HG03045 (cell line): ENCODE measurements at regions not wholly inside any gene's neighbourhood (a gene's known extent, or its start where the extent isn't known, plus 50 kb on each side); places are given as distances from the start of the nearest gene placed in this dataset.

Source experiments
- ATAC-seq: cut with Tn5 transposase; IDR thresholded peaks from one replicate; pipeline ENCODE4 v1.9.1; 2021; ENCODE audit warnings: mild to moderate bottlenecking, moderate library complexity; ENCODE audit not compliant: unreplicated experiment

GRCh38 chr22:49323751-49324415 is 503.8 kb downstream of the BRD1 start:
- ATAC-seq, result no peak

- ATAC-seq, result no peak
Measured at GRCh38 chr22:49322861-49323622, 504.6 kb downstream of the BRD1 start.

GRCh38 chr22:49322231-49322630 is 505.4 kb downstream of the BRD1 start:
- no peak for ATAC-seq

- no peak for ATAC-seq
Measured at GRCh38 chr22:49321477-49322055, 506.1 kb downstream of the BRD1 start.

- ATAC-seq, result no peak
Measured at GRCh38 chr22:49320714-49321476, 506.8 kb downstream of the BRD1 start.

- ATAC-seq, result no peak
Measured at GRCh38 chr22:49317369-49317768, 510.3 kb downstream of the BRD1 start.

- no peak for ATAC-seq
Measured at GRCh38 chr22:49312601-49313000, 515.1 kb downstream of the BRD1 start.

- ATAC-seq, result no peak
Measured at GRCh38 chr22:49310354-49310753, 517.3 kb downstream of the BRD1 start.

- ATAC-seq, result no peak
Measured at GRCh38 chr22:49308300-49308699, 519.4 kb downstream of the BRD1 start.

- ATAC-seq, result no peak
Measured at GRCh38 chr22:49307870-49308269, 519.8 kb downstream of the BRD1 start.

- ATAC-seq, result no peak
Measured at GRCh38 chr22:49307481-49307830, 520.2 kb downstream of the BRD1 start.

GRCh38 chr22:49306632-49307480 is 520.8 kb downstream of the BRD1 start:
- ATAC-seq, result no peak

GRCh38 chr22:49305966-49306631 is 521.6 kb downstream of the BRD1 start:
- no peak for ATAC-seq

GRCh38 chr22:49305214-49305965 is 522.3 kb downstream of the BRD1 start:
- no peak for ATAC-seq

GRCh38 chr22:49303781-49304461 is 523.8 kb downstream of the BRD1 start:
- ATAC-seq, result no peak

- ATAC-seq, result no peak
Measured at GRCh38 chr22:49303061-49303735, 524.5 kb downstream of the BRD1 start.

GRCh38 chr22:49302530-49302929 is 525.1 kb downstream of the BRD1 start:
- ATAC-seq, result no peak

GRCh38 chr22:49302150-49302460 is 525.6 kb downstream of the BRD1 start:
- ATAC-seq, result no peak
